ENCODE measurements at regions not wholly inside any gene's neighbourhood (a gene's known extent, or its start where the extent isn't known, plus 50 kb on each side); places are given as distances from the start of the nearest gene placed in this dataset.
"Not testable (repeated sequence)": the region's sequence is repeated elsewhere in the genome, so short reads cannot be mapped to it uniquely, and the experiment has no call there.

DNA sequence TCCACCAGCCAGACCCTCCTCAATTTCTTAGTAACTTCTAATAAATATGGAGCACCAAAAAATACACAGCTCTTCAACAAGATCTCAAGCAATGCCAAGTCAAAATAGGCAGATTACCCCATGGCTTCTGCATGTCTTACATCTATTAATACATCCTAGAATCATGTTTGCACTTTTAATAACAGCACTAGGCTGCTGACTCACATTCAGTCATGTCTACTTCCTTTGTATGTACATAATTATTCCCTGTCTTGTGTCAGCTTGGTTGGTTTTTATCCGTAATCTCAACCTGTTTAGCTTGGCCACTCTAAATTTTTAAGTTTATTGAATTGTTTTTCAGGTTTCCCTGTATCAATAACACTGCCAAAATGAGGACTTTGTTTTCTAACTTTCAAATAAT is 420.1 kb upstream of the ACVR2A start:
- DNase-seq (ENCODE audit: low read depth in 2 of 2), result no peak

DNA sequence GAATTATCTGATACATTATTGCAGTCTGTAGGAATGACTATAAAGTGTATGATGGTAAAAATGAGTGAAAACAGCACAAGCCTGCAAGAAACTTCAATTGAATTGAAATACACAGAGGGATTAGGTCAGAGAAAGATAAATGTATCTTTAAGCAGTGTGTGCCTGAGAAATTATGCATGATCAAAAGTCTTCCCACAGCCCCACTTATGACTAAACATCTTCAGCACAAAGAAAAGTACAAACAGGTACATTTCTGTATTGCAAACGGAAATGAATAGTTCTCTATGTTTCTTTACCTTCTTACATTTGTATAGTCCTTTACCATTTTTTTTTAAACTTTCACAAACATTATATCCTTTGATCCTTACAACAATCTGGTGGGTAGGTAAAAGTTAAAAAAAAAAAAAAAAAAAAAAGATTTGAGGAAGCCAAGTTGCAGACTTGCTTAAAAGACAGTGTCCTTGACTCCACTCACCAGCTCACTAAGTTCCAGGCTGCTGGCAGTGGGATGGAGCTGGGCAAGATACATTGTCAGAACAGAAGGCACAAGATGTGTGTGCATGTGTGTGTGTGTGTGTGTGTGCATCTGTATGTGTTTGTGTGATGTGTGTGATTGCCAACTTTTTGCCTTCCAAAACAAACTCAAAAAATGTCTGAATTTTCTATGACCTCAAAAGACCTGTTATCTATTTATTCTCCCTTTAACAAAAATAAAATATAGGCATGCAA is 423.7 kb upstream of the ACVR2A start:
- DNase-seq (ENCODE audit: low read depth in 2 of 2), result no peak

DNA sequence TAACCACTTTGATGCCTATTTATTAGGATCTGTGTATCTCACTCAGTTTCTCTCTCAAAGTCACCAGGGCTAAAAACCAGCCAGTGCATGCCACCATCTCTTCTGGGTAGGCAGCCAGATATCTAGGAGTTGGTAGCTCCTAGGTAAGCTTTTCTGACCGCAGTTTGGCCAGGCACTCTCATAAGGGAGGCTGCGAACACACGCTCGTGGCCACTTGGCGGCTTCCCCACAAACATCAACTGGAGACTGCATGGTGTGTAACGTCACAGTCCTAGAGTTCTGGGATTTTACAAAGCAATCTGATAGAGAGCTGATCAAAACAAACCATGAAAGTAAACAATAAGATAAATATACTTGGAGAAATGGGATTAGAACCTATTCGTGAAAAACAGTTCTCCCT is 424.3 kb upstream of the ACVR2A start:
- no peak for DNase-seq (ENCODE audit: low read depth in 2 of 2)

DNA sequence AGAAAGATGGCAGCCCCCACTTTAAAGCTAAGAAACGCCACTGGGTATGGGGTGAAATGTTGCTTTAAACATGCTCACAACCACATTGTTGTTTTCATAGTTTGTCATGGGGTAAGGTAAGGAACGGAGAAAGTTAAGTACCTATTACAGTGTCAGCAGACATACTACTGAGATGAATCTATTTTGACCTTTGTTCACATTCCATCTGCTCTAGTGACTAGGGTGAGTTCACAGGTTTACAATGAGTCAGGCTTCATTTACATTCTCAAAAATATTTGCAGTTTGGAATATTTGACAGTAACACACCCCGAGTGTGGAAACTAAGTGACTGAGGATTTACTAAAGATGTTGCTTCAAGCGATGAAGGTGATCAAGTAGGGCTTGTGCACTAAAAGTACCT is 428.7 kb upstream of the ACVR2A start:
- no peak for DNase-seq (ENCODE audit: low read depth in 2 of 2)

DNA sequence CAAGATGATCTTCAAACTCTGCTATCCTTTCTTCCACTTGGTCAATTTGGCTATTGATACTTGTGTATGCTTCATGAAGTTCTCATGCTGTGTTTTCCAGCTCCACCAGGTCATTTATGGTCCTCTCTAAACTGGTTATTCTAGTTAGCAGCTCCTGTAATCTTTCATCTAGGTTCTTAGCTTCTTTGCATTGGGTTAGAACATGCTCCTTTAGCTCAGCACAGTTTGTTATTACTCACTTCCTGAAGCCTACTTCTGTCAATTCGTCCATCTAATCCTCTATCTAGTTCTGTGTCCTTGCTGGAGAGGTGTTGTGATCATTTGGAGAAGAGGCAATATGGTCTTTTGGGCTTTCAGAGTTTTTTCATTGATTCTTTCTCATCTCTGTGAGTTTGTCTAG is 430.2 kb upstream of the ACVR2A start:
- DNase-seq (ENCODE audit: low read depth in 2 of 2), result not testable (repeated sequence)

DNA sequence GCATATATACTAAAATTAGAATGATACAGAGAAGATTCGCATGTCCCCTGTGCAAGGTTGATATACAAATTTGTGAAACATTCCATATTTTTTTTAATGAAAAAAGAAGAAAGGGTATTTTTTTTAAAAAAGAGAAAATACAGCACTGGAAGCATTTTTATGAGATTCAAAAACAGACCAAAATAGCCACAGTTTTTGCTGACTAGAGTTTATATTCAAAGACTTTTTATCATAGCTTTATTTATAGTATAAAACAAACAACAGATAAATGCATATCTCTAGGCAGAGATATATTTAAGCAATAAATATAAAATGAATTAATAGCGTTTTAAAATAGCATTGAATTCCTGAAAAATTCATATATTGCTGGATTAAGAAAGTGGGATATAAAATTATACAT is 436.5 kb upstream of the ACVR2A start:
- DNase-seq (ENCODE audit: low read depth in 2 of 2), result no peak

DNA sequence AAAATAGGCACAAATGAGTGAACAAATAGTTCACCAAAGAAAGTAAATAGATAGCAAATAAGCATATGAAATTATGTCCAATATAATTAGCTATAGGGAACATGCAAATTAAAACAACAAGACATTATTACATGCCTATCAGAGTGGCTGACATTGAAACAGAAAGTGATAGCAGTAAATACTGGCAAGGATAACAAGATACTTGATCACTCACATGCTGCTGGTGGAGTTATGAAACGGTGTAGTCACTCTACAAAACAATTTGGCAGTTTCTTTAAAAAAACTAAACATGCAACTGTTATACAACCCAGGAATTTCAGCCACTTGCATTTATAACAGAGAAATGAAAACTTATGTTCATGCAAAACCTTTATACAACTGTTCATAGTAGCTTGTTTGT is 439.2 kb upstream of the ACVR2A start:
- no peak for DNase-seq (ENCODE audit: low read depth in 2 of 2)

DNA sequence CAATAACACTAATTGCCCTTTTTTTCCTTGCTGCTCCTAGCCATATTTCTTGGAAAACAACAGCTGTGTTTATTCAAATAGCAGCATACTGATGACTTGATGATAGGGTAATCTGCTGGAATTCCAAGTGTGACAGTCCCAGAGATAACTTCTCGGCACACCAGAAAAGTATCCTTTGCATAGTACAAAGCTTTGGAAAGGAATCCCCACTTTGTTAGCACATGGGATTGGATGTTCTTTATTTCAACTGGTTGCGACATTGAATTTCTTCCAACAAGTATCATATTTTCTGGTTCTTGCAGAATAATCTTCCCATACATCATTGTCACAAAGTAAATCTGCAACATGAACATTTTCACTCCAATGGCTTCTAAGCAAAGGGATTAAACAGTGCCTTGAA is 445.8 kb upstream of the ACVR2A start:
- no peak for DNase-seq (ENCODE audit: low read depth in 2 of 2)

DNA sequence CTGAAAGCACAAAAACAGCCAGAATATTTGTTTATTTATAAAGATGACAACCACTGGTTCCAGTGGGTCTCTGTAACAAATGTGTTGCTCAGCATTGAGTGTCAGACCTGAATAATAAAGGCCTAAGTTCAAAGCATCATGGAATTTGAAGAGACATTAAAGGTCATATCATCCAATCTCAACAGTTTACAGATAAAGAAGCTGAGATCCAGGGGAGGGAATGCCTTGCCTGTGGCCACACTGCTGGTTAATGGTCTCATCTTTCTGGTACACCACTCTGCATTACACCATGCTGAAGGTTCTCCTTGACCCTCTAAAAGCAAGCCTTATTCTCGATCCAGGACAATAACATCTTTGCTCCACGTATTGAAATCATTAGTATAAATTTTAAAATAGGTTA is 446.5 kb upstream of the ACVR2A start:
- DNase-seq (ENCODE audit: low read depth in 2 of 2), result no peak

DNA sequence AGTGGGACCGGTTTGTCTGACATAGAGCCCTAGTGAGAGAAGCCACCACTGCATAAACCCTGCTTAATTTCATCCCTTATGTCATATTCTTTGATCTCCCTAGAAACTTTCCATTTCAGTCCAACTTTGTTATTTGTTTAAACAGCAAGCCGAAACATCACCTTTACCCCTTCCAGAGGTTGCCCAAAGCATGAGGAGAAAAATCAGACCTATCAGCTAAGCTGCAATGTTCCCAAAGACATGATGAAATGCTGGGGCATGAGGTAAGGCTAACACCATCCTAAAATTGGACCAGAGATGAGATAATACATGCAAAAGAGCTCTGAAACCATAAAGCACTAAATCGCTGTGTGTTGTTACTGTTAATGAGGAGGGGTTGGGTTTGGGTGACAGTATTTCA is 447.9 kb upstream of the ACVR2A start:
- DNase-seq (ENCODE audit: low read depth in 2 of 2), result no peak

DNA sequence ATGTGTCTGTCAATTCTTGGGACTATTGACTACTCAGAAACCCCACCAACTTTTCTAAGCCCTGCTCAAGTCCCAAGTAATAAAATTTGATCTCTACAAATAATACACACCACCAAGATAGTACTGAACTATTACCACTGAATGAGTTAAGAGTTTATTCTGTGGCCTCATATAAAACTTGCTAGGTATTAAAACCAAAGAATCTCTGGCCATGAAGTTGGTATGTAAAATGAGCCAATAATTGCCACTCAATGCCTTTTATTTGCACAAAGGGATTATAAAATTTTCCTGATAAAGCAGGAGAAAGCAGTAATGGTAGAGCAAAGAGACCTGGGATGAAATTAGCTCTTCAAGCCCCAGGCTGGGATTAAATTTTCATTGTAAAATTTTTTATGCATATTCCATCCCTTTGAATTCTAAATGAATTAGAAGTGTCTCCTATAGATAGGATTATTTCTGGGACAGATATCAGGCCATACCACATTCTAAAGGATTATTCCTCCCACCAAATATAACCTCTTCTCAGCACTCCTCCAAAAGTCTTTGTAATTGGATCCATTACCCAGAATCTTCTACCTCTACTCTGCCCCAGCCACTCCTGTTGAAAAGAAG is 450.5 kb upstream of the ACVR2A start:
- DNase-seq (ENCODE audit: low read depth in 2 of 2), result no peak

DNA sequence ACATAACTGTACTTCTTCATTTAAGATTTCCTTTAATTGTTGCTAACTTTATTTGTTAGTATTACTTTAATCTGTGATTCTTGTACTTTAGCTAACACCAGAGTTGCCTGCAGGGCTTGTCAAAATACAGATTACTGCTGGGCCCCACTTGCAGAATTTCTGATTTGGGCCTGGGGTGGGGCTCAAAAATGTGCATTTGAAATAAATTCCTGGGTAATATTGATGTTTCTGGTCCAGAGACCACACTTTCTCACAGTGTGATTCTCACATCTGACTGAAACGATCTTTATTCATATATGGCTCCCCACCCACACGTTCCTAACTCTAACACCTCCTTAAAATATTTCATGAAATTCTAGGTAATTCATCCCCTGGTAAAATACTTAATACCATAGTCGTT is 452.6 kb upstream of the ACVR2A start:
- DNase-seq (ENCODE audit: low read depth in 2 of 2), result no peak

DNA sequence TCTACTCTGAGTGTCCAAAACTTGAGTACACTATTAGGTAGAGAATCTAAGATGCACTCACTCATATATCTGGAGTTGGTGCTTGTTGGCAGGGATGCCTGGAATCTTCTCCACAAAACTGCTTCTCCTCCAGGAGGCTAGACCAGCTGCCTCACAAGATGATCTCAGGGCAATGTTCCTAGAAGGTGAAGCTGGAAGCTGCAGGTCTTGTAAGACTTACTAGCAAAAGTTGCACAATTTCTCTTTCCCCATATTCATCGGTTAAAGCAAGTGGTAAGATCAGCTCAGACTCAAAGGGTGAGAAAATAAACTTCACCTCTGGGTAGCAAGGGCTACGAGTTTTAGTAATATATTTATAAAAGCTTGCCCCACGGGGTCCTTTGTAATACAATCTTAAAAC is 454.4 kb upstream of the ACVR2A start:
- no peak for DNase-seq (ENCODE audit: low read depth in 2 of 2)

DNA sequence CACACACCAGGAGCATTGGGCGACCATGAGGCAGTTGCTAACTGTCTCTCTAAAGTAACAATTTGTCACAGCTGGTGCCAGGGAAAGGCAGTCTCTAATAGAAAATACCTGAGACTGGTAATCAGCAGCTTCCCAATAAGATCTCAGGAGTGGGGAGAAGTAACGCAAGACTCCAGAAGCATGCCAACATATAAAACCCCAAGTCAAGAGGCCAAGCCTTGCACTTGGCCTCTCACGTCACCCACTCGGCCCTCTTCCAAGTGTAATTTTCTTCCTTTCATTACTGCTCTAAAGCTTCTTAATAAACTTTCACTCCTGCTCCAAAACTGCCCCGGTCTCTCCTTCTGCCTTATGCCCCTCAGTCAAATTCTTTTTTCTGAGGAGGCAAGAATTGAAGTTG is 455.6 kb upstream of the ACVR2A start:
- DNase-seq (ENCODE audit: low read depth in 2 of 2), result no peak

DNA sequence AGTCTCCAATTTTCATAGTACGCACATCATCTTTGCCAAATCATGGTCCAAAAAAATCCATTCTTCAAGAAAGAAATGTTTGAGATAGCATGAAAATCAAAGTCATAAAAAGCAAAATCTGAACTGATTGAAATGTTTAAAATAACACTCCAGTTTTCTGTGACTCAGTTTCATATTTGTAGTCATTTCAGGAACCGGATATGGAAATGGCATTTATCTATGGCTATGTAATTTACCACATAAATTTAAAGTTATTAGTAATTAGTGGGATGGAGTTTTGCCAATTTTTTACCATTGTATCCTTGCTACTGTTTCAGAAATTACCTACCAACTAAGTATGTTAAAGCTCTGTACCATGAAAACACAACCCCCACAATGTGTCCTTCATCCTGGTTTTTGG is 456.6 kb upstream of the ACVR2A start:
- no peak for DNase-seq (ENCODE audit: low read depth in 2 of 2)

DNA sequence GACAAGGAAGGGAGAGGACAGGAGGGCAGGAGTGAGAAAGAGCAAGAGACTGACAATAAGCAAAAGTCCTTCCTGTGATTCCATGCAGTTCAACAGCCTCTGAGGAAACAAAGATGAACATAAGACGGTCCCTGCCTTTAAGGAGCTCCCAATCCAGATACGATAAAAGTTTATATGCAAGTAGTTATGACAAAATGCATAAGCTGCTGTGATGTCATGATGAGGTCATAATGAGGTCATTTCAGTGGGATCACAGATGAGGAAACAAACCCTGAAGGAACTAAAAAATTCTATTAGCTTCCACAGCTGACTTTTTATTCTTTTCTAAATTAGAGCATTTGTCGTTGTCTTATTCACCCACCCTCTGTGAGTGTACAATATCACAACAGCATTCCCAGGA is 458.5 kb upstream of the ACVR2A start:
- no peak for DNase-seq (ENCODE audit: low read depth in 2 of 2)

DNA sequence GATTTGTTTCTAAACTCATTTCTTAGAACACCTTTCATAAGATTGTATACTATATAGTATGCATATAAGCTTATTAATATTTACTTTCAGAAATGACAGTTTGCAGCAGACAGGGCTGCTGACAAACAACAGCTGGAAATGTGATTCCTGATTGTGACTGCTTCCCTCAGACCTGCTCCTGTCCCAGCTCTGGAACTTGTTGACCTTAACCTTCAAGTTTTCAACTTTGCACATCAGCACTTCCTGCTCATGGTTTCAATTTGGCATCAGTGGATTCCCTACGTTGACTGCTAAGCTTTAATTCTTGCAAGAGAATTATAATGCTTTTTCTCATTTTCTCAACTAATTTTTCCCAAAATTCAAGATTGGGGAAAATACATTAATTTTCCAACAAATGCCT is 459.2 kb upstream of the ACVR2A start:
- no peak for DNase-seq (ENCODE audit: low read depth in 2 of 2)

DNA sequence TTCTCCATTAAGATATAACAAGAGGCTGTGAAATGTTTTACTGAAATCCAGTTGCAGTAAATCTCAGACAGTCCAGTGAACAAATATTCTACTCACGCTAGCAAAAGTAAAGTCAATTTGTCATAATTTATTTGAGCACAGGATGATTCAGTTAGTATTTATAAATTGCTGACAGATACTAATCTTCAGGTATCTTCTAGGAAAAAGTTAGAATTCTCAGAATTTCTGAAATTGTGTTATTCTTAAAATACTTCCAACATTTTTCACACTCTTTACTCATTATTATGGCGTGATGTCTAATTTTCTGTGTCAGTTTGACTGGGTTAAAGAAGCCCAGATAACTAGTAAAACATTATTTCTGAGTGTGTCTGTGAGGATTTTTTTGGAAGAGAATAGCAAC is 460.2 kb upstream of the ACVR2A start:
- DNase-seq (ENCODE audit: low read depth in 2 of 2), result no peak

DNA sequence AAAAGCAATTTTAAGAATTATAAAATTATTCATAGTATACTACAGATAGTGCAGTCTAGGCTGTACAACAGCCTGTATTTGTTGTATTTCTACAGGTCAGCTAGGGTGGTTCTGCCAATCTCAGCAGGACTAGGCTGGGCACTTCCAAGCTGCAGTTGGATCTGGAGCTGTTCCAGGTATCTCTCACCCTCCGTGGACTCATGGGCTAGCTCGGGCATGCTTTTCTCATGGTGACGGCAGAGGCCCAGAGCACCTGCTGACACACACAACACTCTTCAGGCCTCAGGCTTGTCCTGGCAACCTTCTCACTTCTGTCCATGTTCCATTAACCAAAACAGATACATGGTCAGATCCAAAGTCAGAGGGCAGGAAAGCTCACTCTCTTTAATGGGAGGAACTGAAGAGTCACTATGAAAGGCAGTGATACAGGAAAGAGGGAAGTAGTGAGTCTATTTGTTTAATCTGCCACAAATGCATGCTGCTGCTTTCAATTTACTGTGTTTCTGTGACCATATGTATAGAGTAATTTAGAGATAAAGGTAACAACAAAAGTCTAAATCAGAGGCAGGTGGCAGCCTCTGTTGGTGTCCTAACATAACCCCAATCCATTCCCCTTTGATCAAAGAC is 462.4 kb upstream of the ACVR2A start:
- DNase-seq (ENCODE audit: low read depth in 2 of 2), result no peak

DNA sequence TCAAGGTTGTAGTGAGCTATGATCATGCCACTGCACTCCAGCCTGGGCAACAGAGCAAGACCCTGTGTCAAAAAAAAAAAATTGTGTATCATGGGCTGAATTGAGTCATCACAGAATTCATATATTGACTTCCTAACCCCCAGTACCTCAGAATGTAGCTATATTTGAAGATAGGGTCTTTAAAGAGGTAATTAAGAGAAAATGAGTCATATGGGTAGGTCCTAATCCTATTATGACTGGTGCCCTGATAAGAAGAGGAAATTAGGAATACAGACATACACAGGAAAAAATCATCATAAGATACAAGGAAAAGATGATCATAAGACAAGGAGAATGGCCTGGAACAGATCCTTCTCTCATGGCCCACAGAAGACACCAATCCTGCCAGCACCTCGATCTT is 466.4 kb upstream of the ACVR2A start:
- no peak for DNase-seq (ENCODE audit: low read depth in 2 of 2)

DNA sequence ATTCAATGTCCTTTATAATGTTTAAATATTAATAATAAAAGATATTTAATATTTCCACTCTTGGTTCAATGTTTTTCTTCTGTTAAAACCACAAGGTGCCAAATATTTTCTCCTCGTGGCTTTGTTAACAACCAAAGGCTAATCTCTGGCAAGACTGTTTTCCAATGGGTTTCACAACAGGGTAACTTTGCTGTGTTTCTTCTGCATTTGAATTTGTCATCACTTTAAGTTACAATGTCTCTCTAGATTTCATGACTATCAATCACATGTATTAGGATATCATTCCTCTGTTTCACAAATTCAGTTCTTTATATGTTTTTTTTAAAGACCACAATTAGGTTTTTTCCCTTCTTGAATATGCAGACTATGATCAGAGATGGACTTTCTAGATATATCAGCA is 469.8 kb upstream of the ACVR2A start:
- DNase-seq (ENCODE audit: low read depth in 2 of 2), result no peak

DNA sequence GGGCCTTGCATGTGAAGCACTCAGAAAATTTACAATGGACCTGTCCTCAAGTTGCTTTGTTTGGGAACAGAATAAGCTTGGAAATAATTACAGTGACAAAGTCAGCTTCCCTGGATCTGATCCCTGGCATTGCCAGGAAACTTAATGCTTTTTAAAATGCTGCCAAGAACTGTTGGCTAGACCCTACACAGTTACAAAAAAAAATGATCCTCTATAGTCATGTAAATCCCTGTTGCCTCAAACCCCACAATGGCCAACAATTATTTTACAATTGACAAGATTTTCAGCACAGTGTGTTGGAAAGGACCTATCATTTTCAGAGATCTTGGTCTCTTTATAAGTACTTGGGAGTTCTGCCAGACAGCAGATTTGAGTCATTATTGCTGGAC is 470.4 kb upstream of the ACVR2A start:
- no peak for DNase-seq (ENCODE audit: low read depth in 2 of 2)

DNA sequence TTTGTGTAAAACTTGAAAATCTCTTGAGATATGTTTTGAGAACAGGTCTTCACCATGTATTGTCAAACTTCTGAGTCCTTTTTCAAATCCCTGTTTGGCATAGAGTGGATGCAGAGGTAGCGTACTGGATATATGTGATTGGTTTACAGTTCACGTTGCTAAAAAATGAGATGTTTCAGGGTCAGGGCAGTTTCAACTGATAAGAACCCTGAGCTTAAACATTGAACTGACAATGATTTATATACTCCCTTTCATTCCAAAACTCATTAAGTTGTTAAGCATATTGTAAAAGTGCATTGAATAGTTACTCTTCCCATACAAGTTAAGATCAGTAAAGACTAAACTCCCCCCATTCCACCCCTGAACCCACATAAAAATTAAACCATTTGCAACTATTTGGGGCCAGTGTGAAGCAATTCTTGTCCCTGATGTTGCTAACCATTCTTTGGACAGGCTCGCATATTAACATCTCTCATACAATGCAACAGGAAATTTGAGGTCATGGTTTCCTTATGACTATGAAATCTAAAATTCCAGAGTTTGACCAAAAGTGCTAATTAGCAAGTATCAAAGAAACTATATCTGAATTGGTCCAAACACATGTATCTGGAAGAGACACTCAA is 470.9 kb upstream of the ACVR2A start:
- no peak for DNase-seq (ENCODE audit: low read depth in 2 of 2)

All from dermis microvascular lymphatic vessel endothelial cell (primary cell).